ENCODE measurements at regions not wholly inside any gene's neighbourhood (a gene's known extent, or its start where the extent isn't known, plus 50 kb on each side); places are given as distances from the start of the nearest gene placed in this dataset.

- Histone ChIP-seq H3K23ac (ENCODE audit: insufficient read length, low read depth, low read length) (no peak overlapping the region), H2BK15ac (ENCODE audit: low read depth, low read length) (no peak overlapping the region), H4K5ac (ENCODE audit: insufficient read length, low read depth, low read length) (no peak overlapping the region), H2BK12ac (ENCODE audit: insufficient read length, low read depth, low read length) (no peak overlapping the region), H2BK5ac (ENCODE audit: insufficient read length, low read length) (no peak overlapping the region), H3K9ac (ENCODE audit: extremely low read depth, insufficient read length, low read length) (no peak overlapping the region), H4K20me1 (ENCODE audit: control insufficient read depth, insufficient read depth, insufficient read length) (no peaks in the 10 kb centered on the region), H3K18ac (ENCODE audit: insufficient read length, low read depth, low read length) (no peak overlapping the region), H3K4me1 (ENCODE audit: insufficient read depth, low read length) (peaks cover 2% of the 10 kb centered on the region; the same call in 1 of the 2 replicates), H3K27ac (ENCODE audit: insufficient read length, low read depth, low read length) (no peak overlapping the region), H3T11ph (ENCODE audit: low read length) (no peak overlapping the region), H2BK120ac (ENCODE audit: low read depth, low read length, poor library complexity, severe bottlenecking) (no peak overlapping the region), H3K4me2 (ENCODE audit: insufficient read depth, insufficient read length, low read length) (no peak overlapping the region), H3K4ac (ENCODE audit: low read depth, low read length) (no peak overlapping the region), H3K79me2 (ENCODE audit: insufficient read depth, low read length) (no peaks in the 10 kb centered on the region), H2BK20ac (ENCODE audit: low read depth, low read length, poor library complexity, severe bottlenecking) (no peak overlapping the region), H2AFZ (ENCODE audit: low read length) (no peak overlapping the region), H3K9me3 (ENCODE audit: control insufficient read depth, low read depth, low read length) (no peaks in the 10 kb centered on the region), H3K56ac (ENCODE audit: insufficient read length, low read depth, low read length) (no peak overlapping the region), H4K8ac (replicated peaks; ENCODE audit: insufficient read length, low read depth, low read length) (no peak overlapping the region), H3K27me3 (ENCODE audit: insufficient read depth, low read length) (peaks cover 1% of the 10 kb centered on the region; the same call in 1 of the 2 replicates), H3K79me1 (ENCODE audit: insufficient read depth, low read depth, low read length, poor library complexity, severe bottlenecking) (no peaks in the 10 kb centered on the region), H3K23me2 (ENCODE audit: insufficient read length, low read depth, low read length, poor library complexity, severe bottlenecking) (no peaks in the 10 kb centered on the region), H4K91ac (ENCODE audit: insufficient read length, low read depth, low read length) (no peak overlapping the region), H2AK5ac (ENCODE audit: insufficient read length, low read length) (no peak overlapping the region), H3K14ac (ENCODE audit: insufficient read depth, low read length) (no peak overlapping the region)
- H3K4me3 Mint-ChIP-seq: no peak overlapping the region
- H3K9me3 Mint-ChIP-seq: peaks cover 57 to 71% of the 10 kb centered on the region in 2 experiments
- no peak for TF ChIP-seq CTCF (conservative IDR thresholded peaks at IDR 0.05)
- H3K27me3 Mint-ChIP-seq (ENCODE audit: low read depth): no peaks in the 10 kb centered on the region
- H3K27ac Mint-ChIP-seq: no peak overlapping the region
- no CpG with 5 or more reads among the region's 14 CpGs for WGBS (ENCODE audit: extremely low coverage, insufficient read length, low lambda C conversion rate)
- H3K4me1 Mint-ChIP-seq: peaks cover 22 to 25% of the 10 kb centered on the region in 2 experiments
- no peak for DNase-seq
- peaks cover 0 to 4% (median 0%) of the 10 kb centered on the region in 3 experiments; a peak in 6 of 7 replicates for H3K36me3 Mint-ChIP-seq (ENCODE audit: insufficient read depth in 1 of 3, low read depth in 3 of 3)
Observed at GRCh38 chrX:39840133-39840532, 257.6 kb downstream of the BCOR start.

Measured in H9 (cell line).